Liver (tissue), 3 donors: ENCODE measurements at regions not wholly inside any gene's neighbourhood (a gene's known extent, or its start where the extent isn't known, plus 50 kb on each side); places are given as distances from the start of the nearest gene placed in this dataset.

ENCODE experiments used
- ATF3 ChIP-seq: IDR thresholded peaks from 2 replicates; pipeline ENCODE4 v1.6.1; 2016; ENCODE audit warnings: antibody characterized with exemption
- CTCF ChIP-seq: fragments of 150-350 bp; IDR thresholded peaks from 2 replicates; pipeline ENCODE4 v1.5.1; 2017; ENCODE audit warnings: improper control_type of control experiment, low read depth, low read length; ENCODE audit not compliant: missing input control
- GABPA ChIP-seq, 2 donors: IDR thresholded peaks in 1 of 2; conservative IDR thresholded peaks in 1 of 2; 2 replicates each; pipeline ENCODE4 v1.6.1; 2016; ENCODE audit warnings: antibody characterized with exemption in 2 of 2, mild to moderate bottlenecking in 1 of 2, moderate library complexity in 1 of 2
- JUND ChIP-seq, 2 donors: IDR thresholded peaks; 2 replicates each; pipeline ENCODE4 v1.6.1; 2016; ENCODE audit warnings: antibody characterized with exemption in 2 of 2
- MAX ChIP-seq: IDR thresholded peaks from 2 replicates; pipeline ENCODE4 v1.6.1; 2016; ENCODE audit warnings: antibody characterized with exemption
- RAD21 ChIP-seq, 2 donors: IDR thresholded peaks; 2 replicates each; pipeline ENCODE4 v1.6.1; 2016; ENCODE audit warnings: antibody characterized with exemption in 2 of 2, mild to moderate bottlenecking in 2 of 2
- REST ChIP-seq: IDR thresholded peaks from 2 replicates; pipeline ENCODE4 v1.6.1; 2016; ENCODE audit warnings: antibody characterized with exemption, mild to moderate bottlenecking
- TAF1 ChIP-seq: conservative IDR thresholded peaks from 2 replicates; pipeline ENCODE4 v1.6.1; 2016; ENCODE audit warnings: antibody characterized with exemption, mild to moderate bottlenecking
- YY1 ChIP-seq: IDR thresholded peaks from 2 replicates; pipeline ENCODE4 v1.6.1; 2016; ENCODE audit warnings: antibody characterized with exemption, mild to moderate bottlenecking
- ZBTB33 ChIP-seq: IDR thresholded peaks from 2 replicates; pipeline ENCODE4 v1.6.1; 2016; ENCODE audit warnings: antibody characterized with exemption
- donor health status: healthy.
- donor health status: healthy.

GRCh38 chr3:180820400-180820799 lies 92.1 kb upstream of the FXR1 start:
- no peak for TF ChIP-seq CTCF
- TF ChIP-seq YY1, result no peak
- no peak for TF ChIP-seq MAX
- TF ChIP-seq JUND (IDR thresholded peaks at IDR 0.05), result no peak
- TF ChIP-seq REST, result no peak
- no peak for TF ChIP-seq TAF1
- TF ChIP-seq GABPA (IDR thresholded peaks at IDR 0.05 in 1 of 2, conservative IDR thresholded peaks at IDR 0.05 in 1 of 2), result no peak
- TF ChIP-seq ATF3, result no peak
- no peak for TF ChIP-seq ZBTB33
- no peak for TF ChIP-seq RAD21 (IDR thresholded peaks at IDR 0.05)
